Kidney epithelial cell (primary cell): ENCODE measurements at regions not wholly inside any gene's neighbourhood (a gene's known extent, or its start where the extent isn't known, plus 50 kb on each side); places are given as distances from the start of the nearest gene placed in this dataset.

Source experiments
- DNase-seq: peaks from one replicate; pipeline ENCODE4 v3.0.0-alpha.2; 2010; ENCODE audit warnings: low read depth
- H3K27me3 ChIP-seq: 2 replicates; pipeline ENCODE4 v1.6.0; 2011; ENCODE audit warnings: low read length; ENCODE audit not compliant: control insufficient read depth, insufficient read depth
- H3K36me3 ChIP-seq: 2 replicates; pipeline ENCODE4 v1.5.1; 2011; ENCODE audit warnings: low read length; ENCODE audit not compliant: control insufficient read depth, insufficient read depth
- H3K4me3 ChIP-seq: 2 replicates; pipeline ENCODE4 v1.5.1; 2011; ENCODE audit warnings: low read depth, mild to moderate bottlenecking, control low read depth, low read length
- TF ChIP-seq, protein P1 (sequence below): IDR thresholded peaks from 2 replicates; pipeline ENCODE4 v1.5.1; 2011; ENCODE audit warnings: mild to moderate bottlenecking, moderate library complexity, low read length, control low read depth, inconsistent platforms; ENCODE audit not compliant: insufficient read depth, poor library complexity, severe bottlenecking

- Histone ChIP-seq H3K27me3 (no peaks in the 10 kb centered on the region), H3K4me3 (no peak overlapping the region), H3K36me3 (no peaks in the 10 kb centered on the region)
- TF ChIP-seq, protein P1, sequence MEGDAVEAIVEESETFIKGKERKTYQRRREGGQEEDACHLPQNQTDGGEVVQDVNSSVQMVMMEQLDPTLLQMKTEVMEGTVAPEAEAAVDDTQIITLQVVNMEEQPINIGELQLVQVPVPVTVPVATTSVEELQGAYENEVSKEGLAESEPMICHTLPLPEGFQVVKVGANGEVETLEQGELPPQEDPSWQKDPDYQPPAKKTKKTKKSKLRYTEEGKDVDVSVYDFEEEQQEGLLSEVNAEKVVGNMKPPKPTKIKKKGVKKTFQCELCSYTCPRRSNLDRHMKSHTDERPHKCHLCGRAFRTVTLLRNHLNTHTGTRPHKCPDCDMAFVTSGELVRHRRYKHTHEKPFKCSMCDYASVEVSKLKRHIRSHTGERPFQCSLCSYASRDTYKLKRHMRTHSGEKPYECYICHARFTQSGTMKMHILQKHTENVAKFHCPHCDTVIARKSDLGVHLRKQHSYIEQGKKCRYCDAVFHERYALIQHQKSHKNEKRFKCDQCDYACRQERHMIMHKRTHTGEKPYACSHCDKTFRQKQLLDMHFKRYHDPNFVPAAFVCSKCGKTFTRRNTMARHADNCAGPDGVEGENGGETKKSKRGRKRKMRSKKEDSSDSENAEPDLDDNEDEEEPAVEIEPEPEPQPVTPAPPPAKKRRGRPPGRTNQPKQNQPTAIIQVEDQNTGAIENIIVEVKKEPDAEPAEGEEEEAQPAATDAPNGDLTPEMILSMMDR, result no peak
- no peak for DNase-seq
Measured at GRCh38 chr1:82441402-82441801, 640.7 kb downstream of the ADGRL2 start.

DNA sequence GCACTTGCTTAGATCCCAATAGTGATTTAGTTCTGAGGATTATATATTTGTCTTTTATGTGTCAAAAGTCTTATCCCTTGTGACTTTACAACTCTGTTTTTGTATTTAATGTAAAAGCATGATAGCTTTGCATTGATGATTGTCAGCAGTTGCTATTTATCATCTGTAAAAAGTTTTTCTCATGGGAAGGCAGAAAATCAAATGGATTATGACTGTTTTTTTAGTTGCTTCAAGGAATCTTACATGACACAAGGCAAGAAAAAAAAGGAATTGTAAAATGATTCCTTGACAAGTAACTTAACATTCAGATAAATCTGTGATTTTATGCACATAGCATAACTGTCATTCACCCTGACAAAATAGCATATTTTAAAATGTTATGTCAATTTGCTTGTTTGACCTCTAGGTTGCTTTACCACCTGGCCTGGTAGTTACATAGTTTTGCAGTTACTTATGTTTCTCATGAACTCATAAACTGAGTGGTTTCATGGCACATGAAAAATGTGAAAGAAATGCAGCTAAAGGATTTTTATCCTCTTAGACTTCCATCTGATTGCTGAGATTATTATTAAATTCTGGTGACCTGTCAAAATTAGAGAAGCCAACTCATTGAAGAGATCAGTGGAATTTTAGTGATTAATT is 622.6 kb downstream of the ADGRL2 start:
- no peak for DNase-seq
- Histone ChIP-seq H3K36me3 (no peaks in the 10 kb centered on the region), H3K4me3 (no peak overlapping the region), H3K27me3 (no peaks in the 10 kb centered on the region)
- TF ChIP-seq, protein P1, result no peak

DNA sequence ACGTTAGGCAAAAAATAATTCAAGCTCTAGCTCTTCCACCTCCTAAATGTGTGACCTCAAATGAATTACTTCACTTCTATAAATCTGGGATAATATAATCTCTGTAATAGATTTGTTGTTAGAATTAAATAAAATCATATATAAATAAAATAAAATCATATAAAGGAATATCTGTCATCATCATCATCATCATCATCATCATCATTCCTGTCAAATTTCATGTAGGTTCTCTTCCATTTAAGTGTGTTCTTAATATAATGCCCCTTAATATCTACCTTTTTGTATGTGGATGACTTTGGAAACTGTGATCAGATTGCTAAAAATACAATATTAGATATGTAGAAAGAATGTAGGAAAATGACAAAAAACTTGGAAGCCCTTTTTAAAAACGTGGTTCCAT is 621.0 kb downstream of the ADGRL2 start:
- Histone ChIP-seq H3K36me3 (no peaks in the 10 kb centered on the region), H3K27me3 (no peaks in the 10 kb centered on the region), H3K4me3 (no peak overlapping the region)
- TF ChIP-seq, protein P1, result no peak
- DNase-seq, result no peak

- no peak overlapping the region for H3K4me3 ChIP-seq
- no peaks in the 10 kb centered on the region for H3K36me3 ChIP-seq
- H3K27me3 ChIP-seq, result no peaks in the 10 kb centered on the region
- TF ChIP-seq, protein P1, result no peak
- DNase-seq, result no peak
Measured at GRCh38 chr1:82420584-82420983, 619.9 kb downstream of the ADGRL2 start.

GRCh38 chr1:82411605-82412004 is 610.9 kb downstream of the ADGRL2 start:
- no peaks in the 10 kb centered on the region for H3K27me3 ChIP-seq
- no peaks in the 10 kb centered on the region for H3K36me3 ChIP-seq
- TF ChIP-seq, protein P1, result no peak
- H3K4me3 ChIP-seq, result no peak overlapping the region
- DNase-seq, result no peak

DNA sequence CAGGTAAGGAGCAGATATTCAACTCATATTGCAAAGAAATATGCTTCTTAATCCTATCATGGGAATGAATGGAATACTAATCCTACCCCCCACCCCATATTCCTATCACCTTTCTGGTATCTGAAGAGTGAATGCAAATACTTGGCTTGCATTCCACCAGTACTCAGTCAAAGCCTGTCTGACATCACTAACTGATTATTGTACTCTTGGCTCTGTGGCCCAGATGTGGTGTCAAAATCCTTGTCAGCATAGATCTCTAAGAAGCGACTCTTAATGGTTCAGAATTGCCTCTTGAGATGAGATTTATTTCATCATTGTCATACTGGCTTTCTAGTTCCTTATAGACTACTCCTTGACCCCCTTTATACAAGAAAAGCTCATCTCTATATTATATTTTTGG is 604.6 kb downstream of the ADGRL2 start:
- TF ChIP-seq, protein P1, result no peak
- H3K4me3 ChIP-seq, result no peak overlapping the region
- no peaks in the 10 kb centered on the region for H3K36me3 ChIP-seq
- DNase-seq, result no peak
- no peaks in the 10 kb centered on the region for H3K27me3 ChIP-seq
